ENCODE measurements at regions not wholly inside any gene's neighbourhood (a gene's known extent, or its start where the extent isn't known, plus 50 kb on each side); places are given as distances from the start of the nearest gene placed in this dataset.

- TF ChIP-seq CTCF (IDR thresholded peaks at IDR 0.05): no peak
- ATAC-seq (ENCODE audit: poor library complexity): no peak
- H3K9me3 ChIP-seq (ENCODE audit: control insufficient read depth in 1 of 2, insufficient read depth in 1 of 2, low read length in 2 of 2): no peaks in the 10 kb centered on the region
- POLR2A ChIA-PET: no interaction called here
- no peak overlapping the region for H3K27ac Mint-ChIP-seq
- no peaks in the 10 kb centered on the region for H3K4me1 ChIP-seq (ENCODE audit: insufficient read depth, low read length)
- H3K27me3 Mint-ChIP-seq: peaks cover 56% of the 10 kb centered on the region
- CTCF ChIA-PET: no interaction called here
- H3K27ac ChIP-seq (ENCODE audit: low read depth in 1 of 2, low read length in 2 of 2): no peak overlapping the region
- no peak overlapping the region for H3K4me3 ChIP-seq (ENCODE audit: low read length)
- H3K36me3 Mint-ChIP-seq (ENCODE audit: low read depth): no peaks in the 10 kb centered on the region
- no peak overlapping the region for H3K4me3 Mint-ChIP-seq
- H3K27me3 ChIP-seq (ENCODE audit: control insufficient read depth in 1 of 2, insufficient read depth in 2 of 2, low read length in 2 of 2): peaks cover 4 to 29% of the 10 kb centered on the region in 2 experiments
- H3K9me3 Mint-ChIP-seq: no peaks in the 10 kb centered on the region
- no peaks in the 10 kb centered on the region for H3K36me3 ChIP-seq (ENCODE audit: insufficient read depth, low read length)
- intact Hi-C loops (cut with DNase I, micrococcal nuclease): no loop called here
- DNase-seq: no peak
- H3K4me1 Mint-ChIP-seq (ENCODE audit: low read depth): no peaks in the 10 kb centered on the region
Observed at GRCh38 chr9:71552480-71552879, 215.8 kb downstream of the CEMIP2 start.

DNA sequence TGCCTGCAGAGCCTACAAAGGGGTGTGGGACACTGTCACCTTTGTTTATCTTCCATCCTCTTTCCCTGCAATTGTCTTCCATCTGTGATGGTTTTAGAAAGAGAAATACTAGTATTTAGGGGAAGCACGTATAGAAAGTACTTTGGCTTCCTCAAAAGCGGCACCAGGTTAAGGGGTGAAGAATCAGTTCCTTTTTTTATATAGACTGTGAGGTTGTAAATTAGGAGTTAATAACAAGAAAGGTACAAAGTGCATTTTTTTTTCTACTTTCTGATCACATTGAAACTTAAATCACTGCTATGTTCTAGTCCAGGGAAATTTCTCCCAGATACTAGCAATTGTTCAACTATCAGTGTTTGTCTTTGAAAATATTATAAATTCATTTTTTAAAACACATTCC lies 219.3 kb downstream of the CEMIP2 start:
- no peak for ATAC-seq (ENCODE audit: poor library complexity)
- Mint-ChIP-seq H3K36me3 (ENCODE audit: low read depth) (no peaks in the 10 kb centered on the region), H3K27me3 (peaks cover 48% of the 10 kb centered on the region), H3K4me3 (no peak overlapping the region), H3K27ac (no peak overlapping the region), H3K4me1 (ENCODE audit: low read depth) (no peaks in the 10 kb centered on the region), H3K9me3 (no peaks in the 10 kb centered on the region)
- Histone ChIP-seq H3K36me3 (ENCODE audit: insufficient read depth, low read length) (no peaks in the 10 kb centered on the region), H3K4me1 (ENCODE audit: insufficient read depth, low read length) (no peaks in the 10 kb centered on the region), H3K9me3 (ENCODE audit: control insufficient read depth in 1 of 2, insufficient read depth in 1 of 2, low read length in 2 of 2) (no peaks in the 10 kb centered on the region), H3K4me3 (ENCODE audit: low read length) (no peak overlapping the region), H3K27ac (ENCODE audit: low read depth in 1 of 2, low read length in 2 of 2) (no peak overlapping the region), H3K27me3 (ENCODE audit: control insufficient read depth in 1 of 2, insufficient read depth in 2 of 2, low read length in 2 of 2) (peaks cover 4 to 33% of the 10 kb centered on the region in 2 experiments)
- intact Hi-C loops (cut with DNase I, micrococcal nuclease): no loop called here
- no peak for TF ChIP-seq CTCF (IDR thresholded peaks at IDR 0.05)
- POLR2A ChIA-PET: no interaction called here
- DNase-seq: peak in 2 of 14 experiments; percentile 1
- CTCF ChIA-PET: no interaction called here

DNA sequence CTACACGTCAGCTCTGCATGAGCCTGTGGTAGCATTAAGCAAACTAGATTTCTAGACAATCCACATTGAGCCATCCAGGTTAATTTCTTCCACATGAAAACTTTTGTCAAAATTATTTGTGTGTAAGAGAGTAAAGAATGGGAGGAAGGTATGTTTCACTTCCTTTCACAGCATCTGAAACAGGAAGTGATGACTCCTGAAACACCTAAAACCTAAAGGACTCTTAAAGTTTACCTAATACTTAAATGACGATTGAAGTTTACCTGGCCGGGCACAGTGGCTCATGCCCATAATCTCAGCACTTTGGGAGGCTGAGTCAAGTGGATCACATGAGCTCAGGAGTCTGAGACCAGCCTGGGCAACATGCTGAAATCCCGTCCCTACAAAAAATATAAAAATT lies 223.8 kb downstream of the CEMIP2 start:
- H3K36me3 ChIP-seq (ENCODE audit: insufficient read depth, low read length): no peaks in the 10 kb centered on the region
- CTCF ChIA-PET: no interaction called here

More for the DNA sequence above, 223.8 kb downstream of the CEMIP2 start:
- TF ChIP-seq CTCF (IDR thresholded peaks at IDR 0.05): no peak
- no peak overlapping the region for H3K27ac ChIP-seq (ENCODE audit: low read depth in 1 of 2, low read length in 2 of 2)
- H3K4me1 ChIP-seq (ENCODE audit: insufficient read depth, low read length): no peaks in the 10 kb centered on the region
- no peaks in the 10 kb centered on the region for H3K9me3 Mint-ChIP-seq
- no peak for DNase-seq
- H3K4me1 Mint-ChIP-seq (ENCODE audit: low read depth): no peaks in the 10 kb centered on the region
- POLR2A ChIA-PET: no interaction called here
- intact Hi-C loops (cut with DNase I, micrococcal nuclease): no loop called here
- peaks cover 47% of the 10 kb centered on the region for H3K27me3 Mint-ChIP-seq
- no peaks in the 10 kb centered on the region for H3K36me3 Mint-ChIP-seq (ENCODE audit: low read depth)
- no peak overlapping the region for H3K4me3 Mint-ChIP-seq
- H3K9me3 ChIP-seq (ENCODE audit: control insufficient read depth in 1 of 2, insufficient read depth in 1 of 2, low read length in 2 of 2): no peaks in the 10 kb centered on the region
- H3K27ac Mint-ChIP-seq: no peak overlapping the region
- no peak overlapping the region for H3K4me3 ChIP-seq (ENCODE audit: low read length)
- no peak for ATAC-seq (ENCODE audit: poor library complexity)
- peaks cover 0 to 11% of the 10 kb centered on the region in 2 experiments for H3K27me3 ChIP-seq (ENCODE audit: control insufficient read depth in 1 of 2, insufficient read depth in 2 of 2, low read length in 2 of 2)

Measured in CD4-positive, alpha-beta T cell (primary cell).